HUES6 (cell line): ENCODE measurements at regions not wholly inside any gene's neighbourhood (a gene's known extent, or its start where the extent isn't known, plus 50 kb on each side); places are given as distances from the start of the nearest gene placed in this dataset.
"Not testable (repeated sequence)": the region's sequence is repeated elsewhere in the genome, so short reads cannot be mapped to it uniquely, and the experiment has no call there.

Source experiments
- H3K27ac ChIP-seq: 2 replicates; pipeline ENCODE4 v1.7.0; 2013; ENCODE audit warnings: low read depth, mild to moderate bottlenecking, low read length, inconsistent platforms
- H3K27me3 ChIP-seq: 2 replicates; pipeline ENCODE4 v1.6.1; 2013; ENCODE audit warnings: low read length; ENCODE audit not compliant: control insufficient read depth, insufficient read depth
- H3K36me3 ChIP-seq: 2 replicates; pipeline ENCODE4 v1.6.1; 2013; ENCODE audit warnings: low read length; ENCODE audit not compliant: control insufficient read depth, insufficient read depth
- H3K4me1 ChIP-seq: 2 replicates; pipeline ENCODE4 v1.6.1; 2013; ENCODE audit warnings: low read length; ENCODE audit not compliant: control insufficient read depth, insufficient read depth
- H3K4me3 ChIP-seq: 2 replicates; pipeline ENCODE4 v1.5.1; 2013; ENCODE audit warnings: low read depth, low read length
- H3K9ac ChIP-seq: one replicate; pipeline ENCODE4 v1.6.1; 2013; ENCODE audit warnings: mild to moderate bottlenecking, low read length
- H3K9me3 ChIP-seq: 2 replicates; pipeline ENCODE4 v1.6.1; 2013; ENCODE audit warnings: low read depth, low read length; ENCODE audit not compliant: control insufficient read depth, insufficient read depth

- Histone ChIP-seq H3K36me3 (no peaks in the 10 kb centered on the region), H3K4me1 (no peaks in the 10 kb centered on the region), H3K27me3 (no peaks in the 10 kb centered on the region), H3K27ac (no peak overlapping the region), H3K4me3 (no peak overlapping the region), H3K9me3 (no peaks in the 10 kb centered on the region), H3K9ac (no peak overlapping the region)
These were observed 453.1 kb upstream of the MEF2C start for GRCh38 chr5:89336111-89336510.

- no peaks in the 10 kb centered on the region for H3K36me3 ChIP-seq
- no peaks in the 10 kb centered on the region for H3K9me3 ChIP-seq
- H3K9ac ChIP-seq, result no peak overlapping the region
- no peak overlapping the region for H3K27ac ChIP-seq
- no peaks in the 10 kb centered on the region for H3K4me1 ChIP-seq
- no peak overlapping the region for H3K4me3 ChIP-seq
- no peaks in the 10 kb centered on the region for H3K27me3 ChIP-seq
These were observed 447.2 kb upstream of the MEF2C start for GRCh38 chr5:89330140-89330539.

GRCh38 chr5:89327608-89328007 lies 444.6 kb upstream of the MEF2C start:
- H3K27ac ChIP-seq, result no peak overlapping the region

GRCh38 chr5:89324990-89325389 lies 442.0 kb upstream of the MEF2C start:
- Histone ChIP-seq H3K27ac (no peak overlapping the region), H3K4me1 (no peaks in the 10 kb centered on the region), H3K9ac (no peak overlapping the region), H3K36me3 (no peaks in the 10 kb centered on the region), H3K9me3 (no peaks in the 10 kb centered on the region), H3K4me3 (no peak overlapping the region), H3K27me3 (no peaks in the 10 kb centered on the region)

More at GRCh38 chr5:89327608-89328007, 444.6 kb upstream of the MEF2C start:
- Histone ChIP-seq H3K36me3 (no peaks in the 10 kb centered on the region), H3K27me3 (no peaks in the 10 kb centered on the region), H3K9ac (no peak overlapping the region), H3K4me1 (no peaks in the 10 kb centered on the region), H3K9me3 (no peaks in the 10 kb centered on the region), H3K4me3 (no peak overlapping the region)

- Histone ChIP-seq H3K4me1 (no peaks in the 10 kb centered on the region), H3K4me3 (no peak overlapping the region), H3K27ac (no peak overlapping the region), H3K9ac (no peak overlapping the region), H3K27me3 (no peaks in the 10 kb centered on the region), H3K9me3 (no peaks in the 10 kb centered on the region), H3K36me3 (no peaks in the 10 kb centered on the region)
These were observed 437.7 kb upstream of the MEF2C start for GRCh38 chr5:89320421-89321277.

- not testable (repeated sequence) for H3K4me3 ChIP-seq, H3K9me3 ChIP-seq, H3K27me3 ChIP-seq, H3K27ac ChIP-seq, H3K36me3 ChIP-seq, H3K9ac ChIP-seq, H3K4me1 ChIP-seq
These were observed 434.9 kb upstream of the MEF2C start for GRCh38 chr5:89317838-89318237.

- Histone ChIP-seq H3K27ac (no peak overlapping the region), H3K4me3 (no peak overlapping the region), H3K36me3 (no peaks in the 10 kb centered on the region), H3K9me3 (no peaks in the 10 kb centered on the region), H3K9ac (no peak overlapping the region), H3K27me3 (no peaks in the 10 kb centered on the region), H3K4me1 (no peaks in the 10 kb centered on the region)
These were observed 432.5 kb upstream of the MEF2C start for GRCh38 chr5:89315286-89316100.

GRCh38 chr5:89313804-89314588 lies 431.0 kb upstream of the MEF2C start:
- Histone ChIP-seq H3K36me3 (no peaks in the 10 kb centered on the region), H3K9ac (no peak overlapping the region)

GRCh38 chr5:89313044-89313443 lies 430.1 kb upstream of the MEF2C start:
- H3K4me3 ChIP-seq, result no peak overlapping the region
- no peaks in the 10 kb centered on the region for H3K36me3 ChIP-seq
- H3K27ac ChIP-seq, result no peak overlapping the region
- H3K9ac ChIP-seq, result no peak overlapping the region
- no peaks in the 10 kb centered on the region for H3K4me1 ChIP-seq
- H3K9me3 ChIP-seq, result no peaks in the 10 kb centered on the region
- no peaks in the 10 kb centered on the region for H3K27me3 ChIP-seq

More at GRCh38 chr5:89313804-89314588, 431.0 kb upstream of the MEF2C start:
- Histone ChIP-seq H3K27ac (no peak overlapping the region), H3K4me1 (no peaks in the 10 kb centered on the region), H3K27me3 (no peaks in the 10 kb centered on the region), H3K9me3 (no peaks in the 10 kb centered on the region), H3K4me3 (no peak overlapping the region)

GRCh38 chr5:89309268-89309667 lies 426.3 kb upstream of the MEF2C start:
- Histone ChIP-seq H3K27ac (no peak overlapping the region), H3K4me1 (no peaks in the 10 kb centered on the region)

More at GRCh38 chr5:89309268-89309667, 426.3 kb upstream of the MEF2C start:
- Histone ChIP-seq H3K9me3 (no peaks in the 10 kb centered on the region), H3K27me3 (no peaks in the 10 kb centered on the region), H3K36me3 (no peaks in the 10 kb centered on the region), H3K4me3 (no peak overlapping the region), H3K9ac (no peak overlapping the region)
